SK-N-SH treated with all-trans-retinoic acid at 6 μM for 48 hours (cell line): ENCODE measurements at regions not wholly inside any gene's neighbourhood (a gene's known extent, or its start where the extent isn't known, plus 50 kb on each side); places are given as distances from the start of the nearest gene placed in this dataset.

ENCODE experiments used
- CREB5 ChIP-seq: fragments of 250-450 bp; sonication (Bioruptor Pico); IDR thresholded peaks from 2 replicates; pipeline ENCODE4 v1.5.1; 2020; ENCODE audit warnings: low read depth, mild to moderate bottlenecking, moderate library complexity
- ESRRG ChIP-seq: fragments of 250-450 bp; sonication (Bioruptor Pico); IDR thresholded peaks from 2 replicates; pipeline ENCODE4 v1.6.1; 2021; ENCODE audit warnings: mild to moderate bottlenecking
- PATZ1 ChIP-seq: fragments of 250-450 bp; sonication (Bioruptor Pico); IDR thresholded peaks from 2 replicates; pipeline ENCODE4 v1.8.0; 2020; ENCODE audit warnings: mild to moderate bottlenecking, moderate library complexity, borderline replicate concordance
- PPARA ChIP-seq: fragments of 250-450 bp; sonication (Bioruptor Pico); IDR thresholded peaks from 2 replicates; pipeline ENCODE4 v1.5.0; 2020; ENCODE audit warnings: mild to moderate bottlenecking, borderline replicate concordance
- RARB ChIP-seq: fragments of 250-450 bp; sonication (Bioruptor Pico); IDR thresholded peaks from 2 replicates; pipeline ENCODE4 v1.8.0; 2021; ENCODE audit warnings: mild to moderate bottlenecking, moderate library complexity
- SNAI2 ChIP-seq: fragments of 250-450 bp; sonication (Bioruptor Pico); IDR thresholded peaks from 2 replicates; pipeline ENCODE4 v1.5.0; 2020; ENCODE audit warnings: mild to moderate bottlenecking, moderate library complexity
- TCF4 ChIP-seq: fragments of 250-450 bp; sonication (Bioruptor Pico); IDR thresholded peaks from 2 replicates; pipeline ENCODE4 v1.8.0; 2021; ENCODE audit warnings: mild to moderate bottlenecking, moderate library complexity, borderline replicate concordance
- TOX ChIP-seq: fragments of 250-450 bp; sonication (Bioruptor Pico); IDR thresholded peaks from 2 replicates; pipeline ENCODE4 v1.8.0; 2021; ENCODE audit warnings: mild to moderate bottlenecking, moderate library complexity, borderline replicate concordance
- ZFP3 ChIP-seq: fragments of 250-450 bp; sonication (Bioruptor Pico); IDR thresholded peaks from 2 replicates; pipeline ENCODE4 v1.5.0; 2020; ENCODE audit warnings: mild to moderate bottlenecking, moderate library complexity
- ZFP30 ChIP-seq: fragments of 450-650 bp; formaldehyde crosslinking; IDR thresholded peaks from 2 replicates; pipeline ENCODE4 v1.5.0; 2022; ENCODE audit warnings: mild to moderate bottlenecking, moderate library complexity
- ZNF565 ChIP-seq: fragments of 450-650 bp; formaldehyde crosslinking; conservative IDR thresholded peaks from 2 replicates; pipeline ENCODE4 v1.5.0; 2020; ENCODE audit warnings: low read depth, mild to moderate bottlenecking, moderate library complexity
- ZNF8 ChIP-seq: fragments of 450-650 bp; formaldehyde crosslinking; IDR thresholded peaks from 2 replicates; pipeline ENCODE4 v1.5.0; 2020; ENCODE audit warnings: mild to moderate bottlenecking, moderate library complexity

- TF ChIP-seq TCF4 (CRISPR knock-in tag) (no peak), ZFP30 (no peak), PATZ1 (no peak), ZNF565 (no peak), ZNF8 (CRISPR knock-in tag) (no peak), TOX (CRISPR knock-in tag) (no peak), PPARA (CRISPR knock-in tag) (no peak), CREB5 (CRISPR knock-in tag) (no peak), SNAI2 (CRISPR knock-in tag) (no peak), ESRRG (CRISPR knock-in tag) (no peak), ZFP3 (CRISPR knock-in tag) (no peak), RARB (CRISPR knock-in tag) (no peak)
These were observed 100.9 kb upstream of the GUCY1A1 start for GRCh38 chr4:155565776-155566175.
